SK-N-SH (cell line): ENCODE measurements at regions not wholly inside any gene's neighbourhood (a gene's known extent, or its start where the extent isn't known, plus 50 kb on each side); places are given as distances from the start of the nearest gene placed in this dataset.

Source experiments
- CTCF ChIA-PET: fragments of 300-600, 350-600 bp; formaldehyde crosslinking; extraction: SDS; loops from one replicate; lab custom pipeline; 2021; lab: Yijun Ruan, JAX
- POLR2A ChIA-PET: fragments of 350-600 bp; sonication (Branson Sonifier 250); formaldehyde crosslinking; extraction: SDS; loops from one replicate; lab custom pipeline; 2020; ENCODE audit warnings: antibody characterized with exemption, inconsistent platforms; lab: Yijun Ruan, JAX
- DNase-seq: peaks from one replicate; pipeline ENCODE4 v3.0.0; 2012
- H2AFZ ChIP-seq: fragments of 200-600 bp; sonication (generic); 2 replicates; pipeline ENCODE4 v1.8.1; 2016; ENCODE audit warnings: antibody characterized with exemption, mild to moderate bottlenecking, low read depth
- H3F3A ChIP-seq: fragments of 200-600 bp; sonication (generic); replicated peaks from 2 replicates; pipeline ENCODE3; 2016; ENCODE audit warnings: antibody characterized with exemption, mild to moderate bottlenecking; ENCODE audit not compliant: insufficient read depth
- H3K27ac ChIP-seq, 2 experiments: fragments of 200-500 bp in 1 of 2; fragments of 200-600 bp in 1 of 2; sonication (Bioruptor generic) in 1 of 2; sonication (generic), shearing (Covaris generic) in 1 of 2; 2 replicates each; pipeline versions ENCODE4 v1.5.1 to v1.6.1; 2014 to 2016; ENCODE audit warnings: low read depth in 2 of 2, inconsistent platforms in 1 of 2, low read length in 1 of 2, mild to moderate bottlenecking in 1 of 2, mixed read lengths in 1 of 2
- H3K27me3 ChIP-seq: fragments of 200-600 bp; sonication (generic), shearing (Covaris generic); 2 replicates; pipeline ENCODE4 v1.6.1; 2016; ENCODE audit warnings: mixed run types; ENCODE audit not compliant: insufficient read depth
- H3K36me3 ChIP-seq, 2 experiments: fragments of 200-500 bp in 1 of 2; fragments of 200-600 bp in 1 of 2; sonication (Bioruptor generic) in 1 of 2; sonication (generic) in 1 of 2; replicated peaks in 1 of 2; 2 replicates each; pipeline versions ENCODE3 to v1.5.1; 2014 to 2016; ENCODE audit warnings: low read length in 1 of 2, mild to moderate bottlenecking in 1 of 2; ENCODE audit not compliant: insufficient read depth in 2 of 2, control insufficient read depth in 1 of 2
- H3K4me1 ChIP-seq, 2 experiments: fragments of 200-500 bp in 1 of 2; fragments of 200-600 bp in 1 of 2; sonication (Bioruptor generic) in 1 of 2; sonication (generic), shearing (Covaris generic) in 1 of 2; 2 replicates each; pipeline versions ENCODE4 v1.5.1 to v1.6.1; 2014 to 2016; ENCODE audit warnings: low read depth in 1 of 2, low read length in 1 of 2, mixed run types in 1 of 2; ENCODE audit not compliant: insufficient read depth in 2 of 2, control insufficient read depth in 1 of 2
- H3K4me2 ChIP-seq: fragments of 200-600 bp; sonication (generic), shearing (Covaris generic); 2 replicates; pipeline ENCODE4 v1.6.1; 2017; ENCODE audit warnings: mixed run types
- H3K4me3 ChIP-seq, 2 experiments: fragments of 200-500 bp in 1 of 2; fragments of 200-600 bp in 1 of 2; sonication (Bioruptor generic) in 1 of 2; sonication (generic), shearing (Covaris generic) in 1 of 2; 2 replicates each; pipeline versions ENCODE4 v1.5.1 to v1.8.1; 2014 to 2016; ENCODE audit warnings: low read depth in 2 of 2, inconsistent platforms in 1 of 2, low read length in 1 of 2, mild to moderate bottlenecking in 1 of 2, mixed read lengths in 1 of 2, moderate library complexity in 1 of 2
- H3K79me2 ChIP-seq: fragments of 200-600 bp; sonication (generic); 2 replicates; pipeline ENCODE4 v1.8.1; 2017; ENCODE audit warnings: mild to moderate bottlenecking; ENCODE audit not compliant: insufficient read depth
- H3K9ac ChIP-seq: fragments of 200-600 bp; sonication (generic); 2 replicates; pipeline ENCODE4 v1.6.1; 2017; ENCODE audit warnings: mixed run types
- H3K9me2 ChIP-seq: fragments of 200-600 bp; sonication (generic); 2 replicates; pipeline ENCODE4 v1.6.1; 2017; ENCODE audit warnings: mixed run types
- H3K9me3 ChIP-seq: fragments of 200-600 bp; sonication (generic); 2 replicates; pipeline ENCODE4 v1.6.1; 2017; ENCODE audit warnings: mixed run types, mild to moderate bottlenecking, moderate library complexity
- H4K20me1 ChIP-seq: fragments of 200-600 bp; sonication (generic); 2 replicates; pipeline ENCODE4 v1.6.1; 2017; ENCODE audit warnings: mild to moderate bottlenecking, mixed run types; ENCODE audit not compliant: insufficient read depth
- ELF1 ChIP-seq: IDR thresholded peaks from 2 replicates; pipeline ENCODE4 v1.4.0; 2012
- EP300 ChIP-seq, 2 experiments: IDR thresholded peaks; 2 replicates each; pipeline versions ENCODE4 v1.4.0 to v1.6.1; 2012; ENCODE audit warnings: borderline replicate concordance in 1 of 2, low read depth in 1 of 2, low read length in 1 of 2
- MXI1 ChIP-seq: IDR thresholded peaks from 2 replicates; pipeline ENCODE4 v1.6.1; 2012; ENCODE audit warnings: mild to moderate bottlenecking, low read depth, low read length, improper control_type of control experiment
- NFIC ChIP-seq: IDR thresholded peaks from 2 replicates; pipeline ENCODE4 v1.4.0; 2012; ENCODE audit warnings: borderline replicate concordance
- PBX3 ChIP-seq: IDR thresholded peaks from 2 replicates; pipeline ENCODE4; 2012
- POLR2AphosphoS5 ChIP-seq: IDR thresholded peaks from 2 replicates; pipeline ENCODE4 v1.6.1; 2012; ENCODE audit warnings: low read depth, low read length
- RCOR1 ChIP-seq: fragments of 150-350 bp; IDR thresholded peaks from 2 replicates; pipeline ENCODE4 v1.6.1; 2017; ENCODE audit warnings: antibody characterized with exemption, low read length
- RFX5 ChIP-seq: IDR thresholded peaks from 2 replicates; pipeline ENCODE4 v1.6.1; 2012; ENCODE audit warnings: mild to moderate bottlenecking, improper control_type of control experiment, low read length
- TCF12 ChIP-seq: IDR thresholded peaks from 2 replicates; pipeline ENCODE4 v1.4.0; 2012
- USF1 ChIP-seq: IDR thresholded peaks from 2 replicates; pipeline ENCODE4 v1.4.0; 2012; ENCODE audit warnings: low read depth, borderline replicate concordance
- YY1 ChIP-seq: IDR thresholded peaks from 2 replicates; pipeline ENCODE4 v1.4.0; 2012; ENCODE audit warnings: low read depth, mild to moderate bottlenecking
- WGBS: methylation state at CpG from one replicate; pipeline ENCODE4 v1.1.6; 2017; ENCODE audit warnings: low lambda C conversion rate; 5-methylcytosine and 5-hydroxymethylcytosine counted together
- TF ChIP-seq, protein P1 (sequence below): fragments of 200-600 bp; sonication (generic); IDR thresholded peaks from 2 replicates; pipeline ENCODE4 v1.6.1; 2017; ENCODE audit warnings: antibody characterized with exemption, mild to moderate bottlenecking, moderate library complexity
- TF ChIP-seq, protein P2 (sequence below): IDR thresholded peaks from 2 replicates; pipeline ENCODE4 v1.6.1; 2012; ENCODE audit warnings: mild to moderate bottlenecking, low read depth, low read length, moderate library complexity

DNA sequence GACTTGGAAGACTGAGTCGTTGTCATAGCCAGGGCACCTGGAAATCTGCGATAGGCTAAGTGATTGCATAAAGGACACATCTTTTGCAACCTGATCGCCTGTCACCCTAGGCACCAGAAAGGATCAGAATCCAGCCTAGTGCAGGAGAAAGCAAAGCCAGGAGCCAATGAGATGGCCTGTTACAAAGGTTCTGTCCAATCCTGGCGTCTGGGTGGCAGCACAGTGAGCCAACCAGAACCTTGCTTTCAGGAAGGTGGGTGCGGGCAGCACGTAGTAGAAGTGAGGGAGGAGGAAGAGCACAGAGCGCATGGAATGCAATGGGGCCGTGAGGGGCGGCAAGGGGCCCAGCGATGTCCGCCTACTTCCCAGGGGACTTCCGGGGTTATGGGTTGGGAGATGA is 120.4 kb upstream of the GGTLC1 start:
- Histone ChIP-seq H3K4me3 (no peak overlapping the region), H4K20me1 (no peaks in the 10 kb centered on the region), H3K36me3 (no peaks in the 10 kb centered on the region), H3K79me2 (no peaks in the 10 kb centered on the region), H3K9me2 (no peaks in the 10 kb centered on the region), H3K4me2 (no peak overlapping the region), H2AFZ (no peak overlapping the region), H3K9ac (no peak overlapping the region), H3K27me3 (no peaks in the 10 kb centered on the region), H3K27ac (no peak overlapping the region), H3F3A (no peaks in the 10 kb centered on the region), H3K4me1 (peaks cover 12 to 17% of the 10 kb centered on the region in 2 experiments; a peak in 1 of 4 replicates), H3K9me3 (no peaks in the 10 kb centered on the region)
- POLR2A ChIA-PET: no interaction called here
- no peak for DNase-seq
- WGBS: 72% methylated on average over 12 of the region's 12 CpGs
- TF ChIP-seq YY1: no peak
- no peak for TF ChIP-seq RCOR1
- no peak for TF ChIP-seq ELF1
- TF ChIP-seq, protein P1, sequence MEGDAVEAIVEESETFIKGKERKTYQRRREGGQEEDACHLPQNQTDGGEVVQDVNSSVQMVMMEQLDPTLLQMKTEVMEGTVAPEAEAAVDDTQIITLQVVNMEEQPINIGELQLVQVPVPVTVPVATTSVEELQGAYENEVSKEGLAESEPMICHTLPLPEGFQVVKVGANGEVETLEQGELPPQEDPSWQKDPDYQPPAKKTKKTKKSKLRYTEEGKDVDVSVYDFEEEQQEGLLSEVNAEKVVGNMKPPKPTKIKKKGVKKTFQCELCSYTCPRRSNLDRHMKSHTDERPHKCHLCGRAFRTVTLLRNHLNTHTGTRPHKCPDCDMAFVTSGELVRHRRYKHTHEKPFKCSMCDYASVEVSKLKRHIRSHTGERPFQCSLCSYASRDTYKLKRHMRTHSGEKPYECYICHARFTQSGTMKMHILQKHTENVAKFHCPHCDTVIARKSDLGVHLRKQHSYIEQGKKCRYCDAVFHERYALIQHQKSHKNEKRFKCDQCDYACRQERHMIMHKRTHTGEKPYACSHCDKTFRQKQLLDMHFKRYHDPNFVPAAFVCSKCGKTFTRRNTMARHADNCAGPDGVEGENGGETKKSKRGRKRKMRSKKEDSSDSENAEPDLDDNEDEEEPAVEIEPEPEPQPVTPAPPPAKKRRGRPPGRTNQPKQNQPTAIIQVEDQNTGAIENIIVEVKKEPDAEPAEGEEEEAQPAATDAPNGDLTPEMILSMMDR: no peak
- TF ChIP-seq MXI1: no peak
- TF ChIP-seq RFX5: no peak
- TF ChIP-seq NFIC: no peak
- no peak for TF ChIP-seq USF1
- TF ChIP-seq TCF12: no peak
- TF ChIP-seq, protein P2, sequence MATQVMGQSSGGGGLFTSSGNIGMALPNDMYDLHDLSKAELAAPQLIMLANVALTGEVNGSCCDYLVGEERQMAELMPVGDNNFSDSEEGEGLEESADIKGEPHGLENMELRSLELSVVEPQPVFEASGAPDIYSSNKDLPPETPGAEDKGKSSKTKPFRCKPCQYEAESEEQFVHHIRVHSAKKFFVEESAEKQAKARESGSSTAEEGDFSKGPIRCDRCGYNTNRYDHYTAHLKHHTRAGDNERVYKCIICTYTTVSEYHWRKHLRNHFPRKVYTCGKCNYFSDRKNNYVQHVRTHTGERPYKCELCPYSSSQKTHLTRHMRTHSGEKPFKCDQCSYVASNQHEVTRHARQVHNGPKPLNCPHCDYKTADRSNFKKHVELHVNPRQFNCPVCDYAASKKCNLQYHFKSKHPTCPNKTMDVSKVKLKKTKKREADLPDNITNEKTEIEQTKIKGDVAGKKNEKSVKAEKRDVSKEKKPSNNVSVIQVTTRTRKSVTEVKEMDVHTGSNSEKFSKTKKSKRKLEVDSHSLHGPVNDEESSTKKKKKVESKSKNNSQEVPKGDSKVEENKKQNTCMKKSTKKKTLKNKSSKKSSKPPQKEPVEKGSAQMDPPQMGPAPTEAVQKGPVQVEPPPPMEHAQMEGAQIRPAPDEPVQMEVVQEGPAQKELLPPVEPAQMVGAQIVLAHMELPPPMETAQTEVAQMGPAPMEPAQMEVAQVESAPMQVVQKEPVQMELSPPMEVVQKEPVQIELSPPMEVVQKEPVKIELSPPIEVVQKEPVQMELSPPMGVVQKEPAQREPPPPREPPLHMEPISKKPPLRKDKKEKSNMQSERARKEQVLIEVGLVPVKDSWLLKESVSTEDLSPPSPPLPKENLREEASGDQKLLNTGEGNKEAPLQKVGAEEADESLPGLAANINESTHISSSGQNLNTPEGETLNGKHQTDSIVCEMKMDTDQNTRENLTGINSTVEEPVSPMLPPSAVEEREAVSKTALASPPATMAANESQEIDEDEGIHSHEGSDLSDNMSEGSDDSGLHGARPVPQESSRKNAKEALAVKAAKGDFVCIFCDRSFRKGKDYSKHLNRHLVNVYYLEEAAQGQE: no peak
- no peak for TF ChIP-seq EP300 (IDR thresholded peaks at IDR 0.05; ENCODE audit: borderline replicate concordance in 1 of 2, low read depth in 1 of 2, low read length in 1 of 2)
- no peak for TF ChIP-seq POLR2AphosphoS5
- no peak for TF ChIP-seq PBX3
- CTCF ChIA-PET: no interaction called here
